ENCODE measurements at regions not wholly inside any gene's neighbourhood (a gene's known extent, or its start where the extent isn't known, plus 50 kb on each side); places are given as distances from the start of the nearest gene placed in this dataset.

- Histone ChIP-seq H3K14ac (ENCODE audit: insufficient read depth, low read length) (no peak overlapping the region), H3K79me1 (ENCODE audit: insufficient read depth, low read depth, low read length, poor library complexity, severe bottlenecking) (no peaks in the 10 kb centered on the region), H4K91ac (ENCODE audit: insufficient read length, low read depth, low read length) (no peak overlapping the region), H4K20me1 (ENCODE audit: control insufficient read depth, insufficient read depth, insufficient read length) (no peaks in the 10 kb centered on the region), H3K27me3 (ENCODE audit: insufficient read depth, low read length) (no peaks in the 10 kb centered on the region), H3K4me1 (ENCODE audit: insufficient read depth, low read length) (no peaks in the 10 kb centered on the region), H3K23me2 (ENCODE audit: insufficient read length, low read depth, low read length, poor library complexity, severe bottlenecking) (no peaks in the 10 kb centered on the region), H3K18ac (ENCODE audit: insufficient read length, low read depth, low read length) (no peak overlapping the region), H3K4me2 (ENCODE audit: insufficient read depth, insufficient read length, low read length) (no peak overlapping the region), H3K9me3 (ENCODE audit: control insufficient read depth, low read depth, low read length) (no peaks in the 10 kb centered on the region), H3K79me2 (ENCODE audit: insufficient read depth, low read length) (no peaks in the 10 kb centered on the region), H2BK5ac (ENCODE audit: insufficient read length, low read length) (no peak overlapping the region), H4K8ac (replicated peaks; ENCODE audit: insufficient read length, low read depth, low read length) (no peak overlapping the region), H2BK12ac (ENCODE audit: insufficient read length, low read depth, low read length) (no peak overlapping the region), H2BK20ac (ENCODE audit: low read depth, low read length, poor library complexity, severe bottlenecking) (no peak overlapping the region), H4K5ac (ENCODE audit: insufficient read length, low read depth, low read length) (no peak overlapping the region), H2BK15ac (ENCODE audit: low read depth, low read length) (no peak overlapping the region), H3K4ac (ENCODE audit: low read depth, low read length) (no peak overlapping the region), H2AFZ (ENCODE audit: low read length) (no peak overlapping the region), H3K9ac (ENCODE audit: extremely low read depth, insufficient read length, low read length) (no peak overlapping the region), H2BK120ac (ENCODE audit: low read depth, low read length, poor library complexity, severe bottlenecking) (no peak overlapping the region), H3K56ac (ENCODE audit: insufficient read length, low read depth, low read length) (no peak overlapping the region), H3K23ac (ENCODE audit: insufficient read length, low read depth, low read length) (no peak overlapping the region), H3K27ac (ENCODE audit: insufficient read length, low read depth, low read length) (no peak overlapping the region), H3T11ph (ENCODE audit: low read length) (no peak overlapping the region), H2AK5ac (ENCODE audit: insufficient read length, low read length) (no peak overlapping the region)
- WGBS (ENCODE audit: extremely low coverage, insufficient read length, low lambda C conversion rate) = no CpG with 5 or more reads among the region's 3 CpGs
- no peak for TF ChIP-seq CTCF (conservative IDR thresholded peaks at IDR 0.05)
- DNase-seq = no peak
- no peaks in the 10 kb centered on the region for H3K9me3 Mint-ChIP-seq
- H3K36me3 Mint-ChIP-seq (ENCODE audit: insufficient read depth in 1 of 3, low read depth in 3 of 3) = no peaks in the 10 kb centered on the region
- no peak overlapping the region for H3K4me3 Mint-ChIP-seq
- no peaks in the 10 kb centered on the region for H3K27me3 Mint-ChIP-seq (ENCODE audit: low read depth)
- no peaks in the 10 kb centered on the region for H3K4me1 Mint-ChIP-seq
- H3K27ac Mint-ChIP-seq = no peak overlapping the region
Measured at GRCh38 chr3:99111235-99111634, 209.7 kb upstream of the DCBLD2 start.
